Sigmoid colon (tissue), 6 donors: ENCODE measurements at regions not wholly inside any gene's neighbourhood (a gene's known extent, or its start where the extent isn't known, plus 50 kb on each side); places are given as distances from the start of the nearest gene placed in this dataset.
A peak's percentile ranks its signal among the peaks of the same experiment; 100 is the strongest.

Experiments
- DNase-seq: peaks from one replicate; pipeline ENCODE4 v3.0.0-alpha.2; 2019
- H3K27ac ChIP-seq, 4 donors: fragments of 200-600 bp; sonication (generic); one replicate each; pipeline ENCODE4 v1.5.1; 2016 to 2019; ENCODE audit warnings: mild to moderate bottlenecking in 1 of 4
- H3K27me3 ChIP-seq, 3 donors: fragments of 200-600 bp; sonication (generic); one replicate each; pipeline ENCODE4 v1.5.1; 2019; ENCODE audit warnings: mild to moderate bottlenecking in 1 of 3
- H3K36me3 ChIP-seq, 4 donors: fragments of 200-600 bp; sonication (generic); one replicate each; pipeline ENCODE4 v1.5.1; 2016 to 2019
- H3K4me1 ChIP-seq, 4 donors: fragments of 200-600 bp; sonication (generic); one replicate each; pipeline ENCODE4 v1.5.1; 2017 to 2019
- H3K4me3 ChIP-seq, 4 donors: fragments of 200-600 bp; sonication (generic); one replicate each; pipeline ENCODE4 v1.5.1; 2017 to 2019; ENCODE audit warnings: mild to moderate bottlenecking in 2 of 4, moderate library complexity in 1 of 4
- H3K9me3 ChIP-seq, 4 donors: fragments of 200-600 bp in 3 of 4; sonication (generic) in 3 of 4; one replicate each; pipeline versions ENCODE4 v1.5.1 to v1.6.1; 2013 to 2019
- EP300 ChIP-seq, 4 donors: sonication (generic); formaldehyde crosslinking; IDR thresholded peaks; one replicate each; pipeline ENCODE4 v1.6.1; 2017; ENCODE audit warnings: antibody characterized with exemption in 4 of 4
- POLR2A ChIP-seq, 2 donors: fragments of 450-650 bp; IDR thresholded peaks; one replicate each; pipeline ENCODE4 v1.6.1; 2016; ENCODE audit warnings: antibody characterized with exemption in 2 of 2, mild to moderate bottlenecking in 2 of 2, moderate library complexity in 2 of 2
- POLR2AphosphoS5 ChIP-seq, 4 donors: sonication (generic); formaldehyde crosslinking; IDR thresholded peaks; one replicate each; pipeline ENCODE4 v1.6.1; 2017; ENCODE audit warnings: antibody characterized with exemption in 4 of 4
- WGBS, 2 donors: extraction: QIAGEN DNeasy Blood & Tissue Kit; methylation state at CpG; one replicate each; pipeline ENCODE4 v1.1.7; 2013; 5-methylcytosine and 5-hydroxymethylcytosine counted together
- intact Hi-C: fragments of 100-400 bp; cut with DNase I; formaldehyde crosslinking; loops from one replicate; pipeline ENCODE4 v1.15.1; 2023
- TF ChIP-seq, protein P1 (sequence below), 4 experiments: fragments of 450-650 bp in 3 of 4; fragments of 200-600 bp in 1 of 4; IDR thresholded peaks; one replicate each; pipeline ENCODE4 v1.5.1; 2016 to 2019; ENCODE audit warnings: antibody characterized with exemption in 4 of 4, mild to moderate bottlenecking in 3 of 4, moderate library complexity in 2 of 4
- donor health status: healthy with polysubstance abuse.
- donor health status: healthy.

DNA sequence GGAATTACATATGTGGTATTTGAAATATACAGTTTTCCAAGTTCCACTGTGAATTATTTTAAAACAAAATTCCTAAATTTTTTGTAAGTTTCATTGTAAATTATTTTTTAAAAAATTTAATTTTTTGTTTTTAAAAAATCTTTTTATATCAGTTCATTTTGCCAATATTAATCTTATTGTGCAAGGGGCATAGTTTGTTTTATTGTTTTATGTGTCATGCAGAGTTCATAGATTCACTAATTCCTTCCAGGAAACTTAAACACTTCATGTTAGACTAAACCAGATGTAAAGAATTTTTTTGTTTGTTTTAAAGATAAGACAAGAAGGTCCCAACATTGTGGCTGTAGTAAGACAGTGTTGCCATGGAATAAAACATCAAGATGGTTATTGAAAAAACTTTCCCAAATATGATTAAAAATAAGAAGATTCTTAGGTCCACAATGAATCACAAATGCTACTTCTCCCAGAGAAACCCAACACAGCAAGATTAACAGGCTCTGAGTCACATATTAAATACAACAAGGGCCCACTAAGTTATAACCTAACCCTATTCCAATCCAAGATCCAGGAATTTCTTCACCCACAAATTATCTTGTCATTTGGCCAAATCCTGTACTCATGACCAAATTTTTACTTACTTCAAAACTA is 464.7 kb upstream of the IGFBP3 start:
- no peak overlapping the region for H3K4me3 ChIP-seq
- TF ChIP-seq POLR2AphosphoS5 (IDR thresholded peaks at IDR 0.05) (peak in 1 of 4 donors; percentile 15), POLR2A (IDR thresholded peaks at IDR 0.05) (no peak)
- H3K27me3 ChIP-seq, result no peaks in the 10 kb centered on the region
- H3K27ac ChIP-seq, result no peak overlapping the region
- H3K4me1 ChIP-seq, result peaks cover 0 to 12% (median 7%) of the 10 kb centered on the region in 4 donors
- H3K36me3 ChIP-seq, result no peaks in the 10 kb centered on the region
- intact Hi-C loops, result no loop called here
- H3K9me3 ChIP-seq, result no peaks in the 10 kb centered on the region
- DNase-seq, result no peak

DNA sequence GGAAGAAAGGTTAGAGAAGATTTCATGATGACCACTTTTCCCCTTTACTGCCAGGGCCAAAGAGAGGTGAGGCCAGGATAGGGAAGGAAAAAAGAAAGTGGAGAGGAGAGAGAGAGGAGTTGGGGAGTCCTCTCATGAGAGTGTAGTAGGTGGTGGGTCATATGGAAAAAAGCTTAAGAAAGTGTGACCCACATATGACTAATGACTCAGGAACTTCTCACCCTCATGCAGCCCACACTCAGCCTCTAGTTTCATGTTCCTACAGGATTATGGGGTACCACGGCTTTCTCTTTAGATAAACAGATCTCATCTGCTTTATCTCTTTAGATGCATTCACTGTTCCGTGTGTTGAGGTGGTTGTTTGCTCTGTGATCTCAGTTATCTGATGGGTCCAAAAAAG is 462.5 kb upstream of the IGFBP3 start:
- TF ChIP-seq POLR2A (IDR thresholded peaks at IDR 0.05) (no peak), POLR2AphosphoS5 (IDR thresholded peaks at IDR 0.05) (no peak), EP300 (IDR thresholded peaks at IDR 0.05) (no peak)
- TF ChIP-seq, protein P1, sequence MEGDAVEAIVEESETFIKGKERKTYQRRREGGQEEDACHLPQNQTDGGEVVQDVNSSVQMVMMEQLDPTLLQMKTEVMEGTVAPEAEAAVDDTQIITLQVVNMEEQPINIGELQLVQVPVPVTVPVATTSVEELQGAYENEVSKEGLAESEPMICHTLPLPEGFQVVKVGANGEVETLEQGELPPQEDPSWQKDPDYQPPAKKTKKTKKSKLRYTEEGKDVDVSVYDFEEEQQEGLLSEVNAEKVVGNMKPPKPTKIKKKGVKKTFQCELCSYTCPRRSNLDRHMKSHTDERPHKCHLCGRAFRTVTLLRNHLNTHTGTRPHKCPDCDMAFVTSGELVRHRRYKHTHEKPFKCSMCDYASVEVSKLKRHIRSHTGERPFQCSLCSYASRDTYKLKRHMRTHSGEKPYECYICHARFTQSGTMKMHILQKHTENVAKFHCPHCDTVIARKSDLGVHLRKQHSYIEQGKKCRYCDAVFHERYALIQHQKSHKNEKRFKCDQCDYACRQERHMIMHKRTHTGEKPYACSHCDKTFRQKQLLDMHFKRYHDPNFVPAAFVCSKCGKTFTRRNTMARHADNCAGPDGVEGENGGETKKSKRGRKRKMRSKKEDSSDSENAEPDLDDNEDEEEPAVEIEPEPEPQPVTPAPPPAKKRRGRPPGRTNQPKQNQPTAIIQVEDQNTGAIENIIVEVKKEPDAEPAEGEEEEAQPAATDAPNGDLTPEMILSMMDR (IDR thresholded peaks at IDR 0.05), result no peak
- 65 to 83% methylated on average over 2 of the region's 2 CpGs for WGBS, 2 donors

DNA sequence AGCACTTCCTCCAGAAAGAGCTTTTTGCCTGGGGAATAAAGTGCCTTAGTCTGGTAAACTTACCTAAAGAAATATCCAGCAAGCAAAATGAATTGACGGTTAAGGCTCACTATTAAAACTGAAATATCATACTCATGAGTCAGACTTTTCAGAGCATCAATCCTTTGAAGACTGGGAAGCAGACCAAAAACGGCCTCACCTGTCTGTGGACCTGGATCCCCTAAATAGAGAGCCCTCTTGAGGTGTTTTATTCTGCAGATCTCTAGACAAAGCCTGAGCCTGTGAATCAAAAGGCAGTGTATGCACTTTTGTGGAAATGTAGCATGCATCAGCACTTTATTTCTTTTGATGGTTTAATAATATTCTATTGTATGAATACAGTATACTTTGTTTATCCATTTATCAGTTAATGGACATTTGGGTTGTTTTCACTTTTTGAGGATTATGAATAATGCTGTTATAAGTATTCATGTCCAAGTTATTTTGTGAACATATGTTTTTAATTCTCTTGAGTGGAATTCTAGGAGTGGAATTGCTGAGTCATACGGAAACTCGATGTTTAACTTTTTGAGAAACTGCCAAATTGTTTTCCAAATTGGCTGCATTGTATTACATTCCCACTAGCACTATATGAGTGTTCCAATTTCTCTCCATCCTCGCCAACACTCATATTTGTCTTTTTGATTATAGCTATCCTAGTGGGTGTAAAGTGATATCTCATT is 449.0 kb upstream of the IGFBP3 start:
- 62% methylated on average over 5 of the region's 5 CpGs for WGBS, 2 donors
- no peak for DNase-seq
- H3K9me3 ChIP-seq, result no peaks in the 10 kb centered on the region
- H3K4me1 ChIP-seq, result no peaks in the 10 kb centered on the region
- H3K27ac ChIP-seq, result no peak overlapping the region
- no peaks in the 10 kb centered on the region for H3K27me3 ChIP-seq
- TF ChIP-seq POLR2A (IDR thresholded peaks at IDR 0.05) (no peak), POLR2AphosphoS5 (IDR thresholded peaks at IDR 0.05) (peak in 1 of 4 donors; percentile 20), EP300 (IDR thresholded peaks at IDR 0.05) (no peak)
- TF ChIP-seq, protein P1 (IDR thresholded peaks at IDR 0.05), result no peak
- no peaks in the 10 kb centered on the region for H3K36me3 ChIP-seq
- intact Hi-C loops, result no loop called here
- H3K4me3 ChIP-seq, result no peak overlapping the region

More for the DNA sequence above, 462.5 kb upstream of the IGFBP3 start:
- Histone ChIP-seq H3K27ac (no peak overlapping the region), H3K9me3 (no peaks in the 10 kb centered on the region), H3K4me1 (no peaks in the 10 kb centered on the region), H3K36me3 (no peaks in the 10 kb centered on the region), H3K4me3 (no peak overlapping the region), H3K27me3 (no peaks in the 10 kb centered on the region)
- no peak for DNase-seq
- intact Hi-C loops, result no loop called here

DNA sequence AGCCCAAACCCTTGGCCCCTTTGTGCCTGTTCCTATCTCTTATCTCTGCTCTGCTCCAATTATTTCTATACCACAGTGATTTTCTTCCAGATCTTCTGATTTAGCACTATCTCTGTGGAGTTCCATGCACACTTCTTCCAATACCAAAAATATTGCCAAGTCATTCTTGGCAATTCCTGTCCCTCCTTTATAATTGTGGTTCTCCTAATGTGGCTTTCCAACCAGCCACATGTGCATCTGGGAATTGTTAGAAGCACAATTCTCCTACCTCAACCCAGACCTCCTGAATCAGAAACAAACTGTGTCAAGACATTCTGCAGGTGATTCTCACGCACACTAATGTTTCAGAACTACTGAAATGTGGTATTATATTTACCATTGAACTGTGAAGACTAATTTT is 447.8 kb upstream of the IGFBP3 start:
- no peaks in the 10 kb centered on the region for H3K27me3 ChIP-seq
- DNase-seq, result no peak
- no peaks in the 10 kb centered on the region for H3K9me3 ChIP-seq
- WGBS, 2 donors, result 86 to 95% methylated on average over 1 of the region's 1 CpG
- no peak overlapping the region for H3K4me3 ChIP-seq
- no peak overlapping the region for H3K27ac ChIP-seq
- intact Hi-C loops, result no loop called here
- TF ChIP-seq EP300 (IDR thresholded peaks at IDR 0.05) (no peak), POLR2A (IDR thresholded peaks at IDR 0.05) (no peak), POLR2AphosphoS5 (IDR thresholded peaks at IDR 0.05) (no peak)
- TF ChIP-seq, protein P1 (IDR thresholded peaks at IDR 0.05), result no peak
- no peaks in the 10 kb centered on the region for H3K36me3 ChIP-seq
- no peaks in the 10 kb centered on the region for H3K4me1 ChIP-seq

DNA sequence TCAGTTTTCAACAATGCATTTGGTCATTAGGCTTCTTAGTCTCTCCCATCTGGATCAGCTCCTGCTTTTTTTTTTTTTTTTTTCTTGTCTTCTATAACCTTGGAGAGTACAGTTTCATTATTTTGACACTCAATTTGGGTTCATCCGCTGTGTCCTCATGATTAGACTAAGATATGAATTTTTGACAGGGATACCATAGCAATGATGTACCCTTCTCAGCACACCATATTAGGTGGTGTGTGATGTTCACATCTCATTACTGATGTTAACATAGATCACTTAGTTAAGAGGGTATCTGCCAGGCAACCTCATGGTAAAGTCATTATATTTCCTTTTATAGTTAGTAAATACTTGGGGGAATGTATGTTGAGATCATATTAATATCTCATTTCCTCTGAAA is 445.5 kb upstream of the IGFBP3 start:
- no peaks in the 10 kb centered on the region for H3K9me3 ChIP-seq
- no peaks in the 10 kb centered on the region for H3K36me3 ChIP-seq
- DNase-seq, result no peak
- no peak for TF ChIP-seq EP300 (IDR thresholded peaks at IDR 0.05)
- TF ChIP-seq POLR2A (IDR thresholded peaks at IDR 0.05), result no peak
- TF ChIP-seq, protein P1 (IDR thresholded peaks at IDR 0.05), result no peak
- WGBS, 2 donors, result 93 to 95% methylated on average over 1 of the region's 1 CpG
- no peaks in the 10 kb centered on the region for H3K27me3 ChIP-seq
- intact Hi-C loops, result no loop called here
- no peaks in the 10 kb centered on the region for H3K4me1 ChIP-seq
- no peak overlapping the region for H3K4me3 ChIP-seq
- no peak overlapping the region for H3K27ac ChIP-seq
